GM12891 (cell line): ENCODE measurements at regions not wholly inside any gene's neighbourhood (a gene's known extent, or its start where the extent isn't known, plus 50 kb on each side); places are given as distances from the start of the nearest gene placed in this dataset.

ENCODE experiments used
- PAX5 ChIP-seq: IDR thresholded peaks from 2 replicates; pipeline ENCODE4 v1.6.1; 2011; ENCODE audit warnings: low read length, moderate library complexity, mild to moderate bottlenecking; ENCODE audit not compliant: insufficient read depth, severe bottlenecking
- POLR2A ChIP-seq: IDR thresholded peaks from 2 replicates; pipeline ENCODE4 v1.6.1; 2011; ENCODE audit warnings: low read depth, low read length, control low read depth
- POLR2AphosphoS5 ChIP-seq: IDR thresholded peaks from 2 replicates; pipeline ENCODE4 v1.6.1; 2011; ENCODE audit warnings: low read depth, low read length, control low read depth
- POU2F2 ChIP-seq: IDR thresholded peaks from 2 replicates; pipeline ENCODE4 v1.6.1; 2011; ENCODE audit warnings: low read depth, mild to moderate bottlenecking, control low read depth, low read length, moderate library complexity
- SPI1 ChIP-seq: IDR thresholded peaks from 2 replicates; pipeline ENCODE4 v1.6.1; 2011; ENCODE audit warnings: low read depth, low read length, control low read depth
- TAF1 ChIP-seq: IDR thresholded peaks from 2 replicates; pipeline ENCODE4 v1.6.1; 2011; ENCODE audit warnings: low read depth, low read length, control low read depth

DNA sequence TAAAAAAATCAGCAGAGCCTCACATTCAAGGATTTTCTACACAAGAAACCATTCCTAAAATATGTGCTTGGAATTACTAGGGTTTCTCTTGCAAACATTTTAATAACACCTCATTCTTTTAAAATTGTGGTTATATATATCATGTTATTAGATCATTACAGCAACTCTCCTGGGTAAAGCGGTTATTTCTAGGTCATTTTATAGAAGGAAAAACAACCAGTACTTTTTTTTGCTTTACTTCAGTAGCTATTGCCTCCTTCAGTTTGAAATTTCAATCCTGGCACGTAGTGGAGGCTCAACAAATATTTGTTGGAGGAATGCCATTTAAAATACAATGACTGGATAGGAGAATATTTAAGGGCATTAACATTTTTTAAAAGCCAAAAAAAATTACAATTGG, 220.6 kb downstream of the CDRT15L2 start:
- TF ChIP-seq TAF1 (no peak), POLR2A (no peak), POLR2AphosphoS5 (no peak), SPI1 (no peak), POU2F2 (no peak), PAX5 (no peak)
